HPDE6-E6E7 (cell line): ENCODE measurements at regions not wholly inside any gene's neighbourhood (a gene's known extent, or its start where the extent isn't known, plus 50 kb on each side); places are given as distances from the start of the nearest gene placed in this dataset.
"Not testable (repeated sequence)": the region's sequence is repeated elsewhere in the genome, so short reads cannot be mapped to it uniquely, and the experiment has no call there.

ENCODE experiments used
- DNase-seq: peaks from one replicate; pipeline ENCODE4 v3.0.0; 2011; ENCODE audit warnings: missing footprints; ENCODE audit errors: extremely low spot score

DNA sequence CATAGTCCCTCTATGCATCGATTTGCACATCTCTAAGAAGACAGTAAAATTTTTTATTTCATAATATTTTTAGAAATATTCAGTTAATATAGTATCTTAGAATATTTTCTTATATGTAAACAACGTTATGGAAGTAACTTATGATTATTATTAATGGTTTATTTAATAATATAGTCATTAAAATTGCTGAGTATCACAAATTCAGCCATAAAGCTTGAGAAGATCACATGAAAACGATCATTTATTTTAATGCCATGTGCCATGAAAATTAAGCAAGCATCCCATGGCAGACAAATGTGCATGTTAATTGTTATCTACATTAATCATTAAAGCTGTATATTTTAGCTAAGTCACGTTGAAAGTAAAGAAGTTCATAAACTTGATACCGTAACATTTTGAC, 907.1 kb downstream of the KCNT2 start:
- DNase-seq: no peak

DNA sequence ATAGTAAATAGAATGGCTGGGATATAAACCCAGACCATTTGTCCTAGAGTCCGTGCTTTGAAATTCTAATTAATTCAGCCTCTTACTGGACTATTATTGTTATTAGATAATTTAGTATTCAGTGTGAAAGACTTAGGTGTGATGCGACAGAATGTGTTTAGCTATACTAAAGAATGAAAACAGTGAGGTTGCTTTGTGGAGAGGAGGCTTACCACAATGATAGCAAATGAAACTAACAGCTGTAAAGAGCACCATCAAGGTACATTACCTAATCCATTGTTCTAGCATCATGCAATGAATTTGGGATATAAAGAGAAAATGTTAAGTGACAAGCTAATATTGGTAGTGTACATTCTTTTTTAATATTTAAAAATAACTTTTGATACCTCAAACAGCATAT, 911.1 kb downstream of the KCNT2 start:
- DNase-seq: no peak

DNA sequence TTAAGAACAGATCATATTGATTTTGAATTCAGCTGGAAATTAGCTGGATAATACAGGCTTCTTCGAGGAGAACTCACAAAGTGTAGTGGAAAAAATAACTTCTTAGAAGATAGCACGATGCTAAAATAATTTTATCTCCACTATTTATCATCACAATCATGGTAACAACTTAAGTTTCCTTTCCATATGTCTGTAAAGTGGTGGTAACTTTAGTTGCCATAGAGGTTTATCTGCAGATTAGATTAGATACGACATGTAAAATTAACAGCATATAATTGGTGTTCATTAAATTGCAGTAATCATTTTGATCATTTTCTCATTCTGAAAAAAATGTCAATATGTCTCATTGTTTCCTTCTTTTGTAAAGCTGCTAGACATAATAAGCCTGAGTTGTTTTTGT, 921.5 kb downstream of the KCNT2 start:
- DNase-seq: no peak

DNA sequence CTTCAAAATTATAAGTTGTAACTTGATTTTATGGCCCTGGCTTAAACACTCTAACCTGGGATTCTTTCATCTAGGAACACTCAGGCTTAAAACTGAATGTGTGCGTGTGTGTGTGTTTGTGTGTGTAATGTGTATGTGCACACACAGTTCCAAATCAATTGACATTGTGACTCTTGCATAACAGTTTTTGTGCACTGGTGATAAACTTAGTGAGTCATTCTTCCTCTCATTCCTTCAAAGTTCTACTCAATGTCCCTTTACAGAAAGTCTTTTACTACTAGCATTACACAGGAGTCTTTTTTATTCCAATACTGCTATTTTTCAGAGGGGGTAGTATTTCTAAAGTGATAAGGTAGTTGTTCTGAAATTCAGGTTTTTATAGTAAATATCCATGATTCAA, 943.6 kb downstream of the KCNT2 start:
- DNase-seq: no peak

DNA sequence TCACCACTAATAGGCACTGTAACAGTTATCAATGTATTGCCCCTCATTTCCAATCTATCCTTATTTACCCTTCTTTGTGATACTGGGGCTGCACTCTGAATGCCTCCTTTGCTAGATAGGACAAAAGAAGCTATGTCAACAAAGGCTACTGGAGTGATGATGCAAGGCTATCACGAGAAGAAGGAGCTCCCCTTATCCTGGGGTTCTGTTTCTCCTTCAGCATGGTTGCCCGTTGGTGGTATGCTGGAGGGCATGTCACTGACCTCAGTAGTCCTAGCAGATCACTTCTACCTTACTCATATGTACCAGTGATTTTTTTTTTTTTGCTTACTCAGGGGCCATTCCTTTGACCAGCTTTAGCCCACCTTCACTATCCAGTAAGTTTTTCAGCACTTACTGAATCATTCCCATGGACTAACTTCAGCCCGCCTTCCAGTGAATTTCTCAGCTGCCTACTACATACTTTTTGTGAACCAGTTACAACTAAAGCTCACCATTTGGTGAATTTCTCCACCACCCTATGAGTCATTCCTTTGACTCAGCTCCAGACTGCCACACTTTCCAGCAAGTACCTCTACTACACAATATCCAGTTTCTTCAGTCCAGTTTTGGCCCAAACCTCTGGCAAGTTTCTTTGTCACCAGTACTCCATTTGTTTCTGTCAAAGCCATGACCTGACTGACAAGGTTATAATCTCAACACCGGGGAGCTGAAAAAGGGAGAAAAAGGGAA, 944.5 kb downstream of the KCNT2 start:
- peak; percentile 45 for DNase-seq

DNA sequence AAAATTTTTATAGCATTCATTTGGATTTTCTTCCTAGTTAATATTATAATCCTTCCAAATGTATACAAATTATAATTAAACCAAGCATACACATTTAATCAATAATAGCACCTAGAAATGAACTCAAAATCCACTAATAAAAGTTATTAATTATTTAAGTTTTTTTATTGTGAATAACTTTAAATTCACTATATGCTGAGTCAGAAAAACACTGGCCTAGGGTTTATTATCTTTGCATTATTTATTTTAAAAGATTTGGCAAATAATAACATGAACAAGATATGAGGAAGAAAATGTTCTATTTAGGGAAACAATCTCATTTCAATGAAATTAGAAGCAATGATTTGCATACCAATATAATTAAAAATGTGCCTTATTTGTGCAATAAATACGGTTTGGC, 951.5 kb downstream of the KCNT2 start:
- no peak for DNase-seq

DNA sequence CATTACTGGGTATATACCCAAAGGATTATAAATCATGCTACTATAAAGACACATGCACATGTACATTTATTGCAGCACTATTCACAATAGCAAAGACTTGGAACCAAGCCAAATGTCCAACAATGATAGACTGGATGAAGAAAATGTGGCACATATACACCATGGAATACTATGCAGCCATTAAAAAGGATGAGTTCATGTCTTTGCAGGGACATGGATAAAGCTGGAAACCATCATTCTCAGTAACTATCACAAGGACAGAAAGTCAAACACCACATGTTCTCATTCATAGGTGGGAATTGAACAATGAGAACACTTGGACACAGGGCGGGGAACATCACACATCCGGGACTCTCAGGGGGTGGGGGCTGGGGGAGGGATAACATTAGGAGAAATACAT, 959.4 kb downstream of the KCNT2 start:
- DNase-seq: not testable (repeated sequence)

DNA sequence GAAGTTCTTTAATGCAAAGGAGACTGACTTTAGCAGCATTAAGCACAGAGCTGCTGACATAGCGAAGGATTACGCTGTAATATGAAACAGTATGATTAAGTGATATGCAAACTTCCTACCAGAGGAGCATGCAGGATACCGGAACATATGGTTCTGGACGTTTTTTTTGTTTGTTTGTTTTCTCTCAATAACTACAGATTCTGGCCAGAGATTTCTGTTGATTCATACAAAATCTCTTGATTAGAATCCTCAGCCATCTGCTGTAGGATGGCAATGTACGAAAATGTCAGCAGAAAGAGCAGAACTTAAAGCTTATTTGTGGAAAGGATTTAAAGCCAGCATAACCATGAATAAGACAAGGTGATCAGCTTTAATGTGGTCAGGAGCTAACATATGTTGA, 970.7 kb downstream of the KCNT2 start:
- no peak for DNase-seq

DNA sequence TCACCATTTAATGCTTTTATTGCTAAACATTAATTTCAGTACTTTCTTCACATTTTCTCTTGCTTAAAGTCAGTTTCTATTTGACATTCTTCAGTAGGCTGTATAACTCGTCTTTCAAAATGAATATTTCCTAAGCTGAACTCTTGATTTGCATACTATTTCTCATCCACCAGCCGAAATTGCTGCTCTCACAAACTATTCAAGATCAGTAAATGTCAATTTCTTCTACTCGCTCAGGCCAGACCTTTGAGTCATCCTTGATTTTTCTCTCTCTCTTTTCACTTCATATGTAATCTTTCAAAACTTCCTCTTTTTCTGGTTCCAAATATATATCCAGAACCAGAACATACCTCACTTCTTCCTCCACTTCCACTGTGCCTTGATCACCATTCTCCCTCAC, 990.0 kb downstream of the KCNT2 start:
- DNase-seq: no peak

DNA sequence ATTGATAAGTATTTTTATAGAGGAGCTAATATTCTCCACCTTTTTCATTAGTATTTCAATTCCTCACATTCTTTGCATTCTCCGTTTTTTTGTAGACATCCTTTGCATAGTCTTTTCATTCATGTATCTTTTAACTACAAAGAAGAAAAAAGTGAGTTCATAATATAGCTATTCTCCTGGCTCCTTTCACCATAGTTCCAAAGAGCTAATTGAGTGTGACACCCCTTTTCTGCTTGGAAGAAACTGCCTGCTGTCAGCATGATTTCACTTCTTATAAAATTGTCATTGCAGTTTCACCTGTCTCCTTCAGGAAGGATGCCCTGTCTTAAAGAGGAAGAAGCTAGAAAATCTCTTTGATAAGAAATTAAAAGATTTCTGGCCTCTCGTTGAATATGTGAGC, 991.1 kb downstream of the KCNT2 start:
- DNase-seq: no peak

DNA sequence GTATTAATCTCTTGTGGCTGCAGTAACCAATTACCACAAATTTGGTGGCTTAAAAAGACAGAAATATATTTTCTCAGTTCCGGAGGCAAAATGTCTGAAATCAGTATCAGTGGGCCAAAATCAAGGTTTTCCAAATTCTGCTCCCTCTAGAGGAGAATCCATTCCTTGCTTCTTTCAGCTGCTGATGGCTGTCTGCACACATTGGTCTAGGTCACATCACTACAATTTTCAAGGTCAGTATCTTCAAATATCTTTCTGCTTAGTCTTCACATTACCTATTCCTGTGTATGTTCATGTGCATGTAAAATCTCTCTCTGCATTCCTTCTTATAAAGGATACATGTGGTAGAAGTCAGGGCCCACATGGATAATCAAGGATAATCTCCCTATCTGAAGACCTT, 999.4 kb downstream of the KCNT2 start:
- no peak for DNase-seq

DNA sequence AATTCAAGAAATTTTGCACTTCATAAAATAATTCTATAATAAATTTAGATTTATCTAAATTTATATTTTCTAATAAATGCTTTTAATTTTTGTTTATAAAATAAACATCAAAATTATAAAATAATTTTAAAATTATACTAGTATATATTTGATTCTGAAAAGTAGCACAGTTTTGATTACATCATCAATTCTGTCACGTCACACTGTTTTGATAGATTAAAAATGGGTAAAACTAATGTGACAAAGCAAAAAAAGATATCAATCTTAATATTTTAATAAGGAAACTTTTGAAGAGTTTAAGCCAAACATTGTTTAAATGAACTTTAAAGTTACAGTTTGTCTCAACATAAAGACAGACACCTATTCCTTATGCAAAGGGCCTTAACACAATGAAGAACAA, 1001.8 kb downstream of the KCNT2 start:
- DNase-seq: no peak

DNA sequence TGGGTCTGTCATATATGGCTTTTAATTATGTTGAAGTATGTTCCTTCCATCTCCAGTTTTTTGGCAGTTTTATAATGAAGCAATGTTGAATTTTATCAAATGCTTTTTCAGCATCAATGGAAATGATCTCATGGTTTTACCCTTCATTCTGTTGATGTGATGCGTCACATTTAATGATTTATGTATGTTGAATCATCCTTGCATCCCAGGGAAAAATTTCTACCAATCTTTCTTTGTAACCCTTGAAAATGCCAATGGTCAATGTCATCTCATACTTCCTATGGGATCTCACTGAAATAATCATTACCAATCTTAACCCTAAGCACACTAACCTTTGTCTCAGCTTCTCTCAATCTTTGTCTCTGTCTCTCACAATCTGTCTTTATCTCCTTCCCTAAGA, 1004.0 kb downstream of the KCNT2 start:
- no peak for DNase-seq

DNA sequence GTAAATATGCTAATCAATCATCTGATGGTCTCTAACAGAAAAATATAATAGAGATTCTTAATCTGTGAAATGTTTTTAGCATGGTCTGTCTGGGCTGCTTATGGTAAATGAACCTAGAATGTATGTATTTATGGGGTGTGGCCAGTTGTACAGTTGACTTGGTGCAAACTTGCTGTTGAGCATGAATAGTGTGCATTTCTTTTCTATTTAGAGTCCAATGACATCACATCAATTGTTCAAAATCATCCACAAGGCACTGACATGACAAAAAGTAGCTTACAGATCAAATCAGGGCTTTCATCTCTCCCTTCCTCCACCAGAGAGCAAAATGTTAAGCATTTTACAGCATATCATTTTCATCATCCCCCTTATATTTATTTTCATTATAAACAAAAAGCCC, 1010.3 kb downstream of the KCNT2 start:
- no peak for DNase-seq

DNA sequence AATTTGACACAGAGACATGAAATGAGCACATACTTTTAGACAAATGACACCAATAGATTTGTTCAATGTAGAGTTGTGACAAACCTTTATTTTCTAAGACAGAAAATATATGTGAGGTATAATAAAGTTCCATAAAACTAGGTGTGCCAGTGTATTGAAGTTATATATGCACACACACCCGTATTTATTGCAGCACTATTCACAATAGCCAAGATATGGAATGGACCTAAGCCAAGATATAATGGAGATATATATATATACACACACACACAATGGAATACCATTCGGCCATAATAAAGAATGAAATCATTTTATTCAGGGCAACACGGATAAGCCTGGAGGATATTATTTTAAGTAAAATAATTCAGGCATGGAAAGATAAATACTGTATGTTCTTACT, 1013.5 kb downstream of the KCNT2 start:
- no peak for DNase-seq

DNA sequence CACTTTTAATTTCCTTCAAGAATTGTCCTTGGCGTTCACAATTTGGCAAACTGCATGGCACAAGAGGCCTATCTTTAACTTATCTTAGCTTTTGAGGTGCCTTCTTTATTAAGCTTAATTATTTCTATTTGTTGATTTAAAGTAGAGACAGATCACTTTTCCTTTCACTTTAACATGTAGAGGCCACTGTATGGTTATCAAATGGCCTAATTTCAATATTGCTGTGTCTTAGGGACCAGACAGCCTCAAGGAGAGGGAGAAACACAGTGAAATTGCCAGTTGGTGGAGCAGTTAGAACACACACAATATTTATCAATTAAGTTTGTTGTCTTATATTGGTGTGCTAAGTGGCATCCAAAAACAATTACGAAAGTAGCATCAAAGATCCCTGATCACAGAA, 1013.9 kb downstream of the KCNT2 start:
- no peak for DNase-seq

DNA sequence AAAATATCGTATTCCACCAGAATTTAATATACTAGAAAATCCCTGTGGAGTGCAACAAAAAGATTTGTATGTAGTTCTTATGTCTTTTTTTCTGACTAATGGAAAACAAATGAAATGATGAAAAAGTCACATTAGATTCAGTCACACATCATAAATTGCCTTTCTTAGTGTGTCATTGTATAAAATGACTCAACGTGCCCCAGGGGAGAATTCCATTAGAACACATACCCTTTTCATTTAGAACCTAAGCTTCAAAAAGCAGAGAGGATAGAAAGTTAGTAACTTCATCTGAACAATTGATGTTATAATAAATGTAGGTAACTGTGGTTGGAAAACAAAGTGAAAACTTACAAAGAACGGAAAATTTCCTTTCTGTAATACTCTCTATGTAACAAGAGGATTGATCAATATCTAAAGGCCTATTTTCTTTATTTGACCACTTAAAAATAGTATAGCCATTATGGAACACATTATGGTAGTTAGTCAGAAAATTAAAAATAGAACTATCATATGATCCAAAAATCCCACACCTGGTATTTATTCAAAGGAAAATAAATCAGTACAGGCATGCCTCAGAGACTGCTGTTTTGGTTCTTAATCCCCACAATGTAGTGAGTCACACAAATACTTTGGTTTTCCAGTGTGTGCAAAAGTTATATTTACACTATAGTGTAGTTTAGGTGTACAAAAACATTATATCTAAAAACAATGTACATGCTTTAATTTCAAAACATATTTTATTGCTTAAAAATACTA, 1016.1 kb downstream of the KCNT2 start:
- peak; percentile 7 for DNase-seq

DNA sequence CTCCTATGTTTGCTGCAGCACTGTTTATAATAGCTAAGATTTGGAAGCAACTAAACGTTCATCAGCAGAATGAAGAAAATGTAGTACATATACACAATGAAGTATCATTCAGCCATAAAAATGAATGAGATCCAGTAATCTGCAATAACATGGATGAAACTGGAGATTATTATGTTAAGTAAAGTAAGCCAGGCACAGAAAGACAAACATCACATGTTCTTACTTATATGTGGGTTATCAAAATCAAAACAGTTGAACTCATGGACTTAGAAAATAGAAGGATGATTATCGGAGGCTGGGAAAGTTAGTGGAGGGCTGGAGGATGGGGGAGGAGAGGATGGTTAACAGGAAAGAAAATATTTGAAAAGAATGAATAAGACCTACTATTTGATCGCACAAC, 1017.6 kb downstream of the KCNT2 start:
- DNase-seq: no peak

DNA sequence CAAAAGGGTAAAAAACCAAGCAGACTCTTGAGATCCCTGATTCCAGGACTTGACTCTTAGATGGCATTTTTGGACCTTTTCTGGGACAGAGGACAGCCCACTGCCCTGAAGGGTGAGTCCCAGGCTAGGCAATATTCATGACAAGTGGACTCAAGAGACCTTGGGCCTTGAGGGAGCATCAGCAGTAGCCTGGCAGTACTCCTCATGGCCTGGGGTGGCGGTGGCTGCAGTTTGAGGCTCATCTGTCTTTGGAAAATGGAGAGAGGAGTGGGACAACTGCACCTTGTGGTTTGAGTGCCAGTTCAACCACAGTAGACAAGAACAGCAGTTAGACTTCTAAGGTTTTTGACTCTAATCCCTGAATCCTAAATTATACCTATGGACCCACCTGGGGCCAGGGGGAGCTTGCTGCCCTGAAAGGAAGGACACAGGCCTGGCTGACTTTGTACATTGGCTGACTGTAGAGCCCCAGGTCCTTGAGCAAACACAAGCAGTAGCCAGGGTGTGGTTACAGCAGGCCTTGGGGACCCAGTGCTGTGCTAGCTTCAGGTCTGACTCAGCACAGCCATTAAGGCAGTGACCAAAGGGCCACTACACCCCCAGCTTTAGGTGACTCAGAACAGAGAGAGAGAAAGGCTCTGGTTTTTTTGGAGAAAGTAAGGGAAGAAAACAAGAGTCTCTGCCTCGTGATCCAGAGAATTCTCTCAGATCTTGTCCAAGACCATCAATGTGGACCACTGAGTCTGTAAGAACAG, 1023.2 kb downstream of the KCNT2 start:
- no peak for DNase-seq

DNA sequence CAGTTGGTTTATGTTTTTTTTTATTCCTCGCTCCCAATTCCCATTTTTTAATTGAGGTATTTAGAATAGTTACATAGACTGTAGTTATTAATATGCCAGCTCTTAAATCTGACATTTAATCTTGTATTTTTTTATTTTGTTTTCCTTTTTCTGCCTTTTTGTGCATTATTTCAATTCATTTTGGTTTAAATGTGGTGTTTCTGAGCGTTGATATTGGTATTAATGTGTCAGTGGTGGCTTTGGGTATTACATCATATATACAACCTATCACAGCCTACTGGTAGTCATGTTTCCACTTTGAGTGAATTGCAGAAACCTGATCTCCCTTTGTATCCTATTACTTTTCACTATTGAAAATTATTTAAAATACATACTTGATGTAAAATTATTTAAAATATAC, 1027.3 kb downstream of the KCNT2 start:
- no peak for DNase-seq

DNA sequence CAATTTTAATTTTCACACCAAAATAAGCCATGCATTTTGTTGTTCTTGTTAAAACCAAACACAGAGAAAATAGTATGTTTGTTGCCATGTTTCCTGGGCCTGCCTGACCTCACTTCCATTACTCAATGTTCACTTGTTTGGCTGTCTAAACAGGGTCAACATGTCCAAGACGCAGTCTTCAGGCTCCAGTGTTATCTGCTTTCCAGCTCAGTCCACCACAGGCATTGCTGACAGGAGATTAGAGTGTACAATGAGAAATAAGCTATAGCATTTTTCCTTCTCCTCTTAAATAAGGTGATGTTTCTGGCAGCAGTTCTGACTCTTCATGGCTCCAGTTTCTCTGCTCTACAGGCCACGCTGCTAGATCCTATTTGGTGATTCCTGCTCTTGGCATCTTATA, 1030.5 kb downstream of the KCNT2 start:
- no peak for DNase-seq

DNA sequence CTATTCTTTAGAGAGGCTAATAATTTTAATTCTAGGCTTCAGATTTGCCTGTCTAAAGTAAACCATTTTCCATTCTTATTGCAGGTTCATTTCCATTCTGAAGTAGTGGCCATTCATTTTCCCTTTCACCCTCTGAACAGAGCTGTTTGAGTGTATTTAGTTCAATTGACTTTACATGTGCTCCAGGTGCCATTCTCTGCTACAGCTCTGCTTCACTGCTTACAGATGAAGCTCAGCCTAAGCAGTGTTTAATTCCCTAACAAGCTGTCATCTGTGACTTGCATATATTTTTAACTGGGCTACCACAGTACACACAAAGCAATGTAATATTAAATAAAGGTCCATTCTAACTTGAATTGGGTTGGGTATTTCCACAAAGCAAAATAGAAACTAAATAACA, 1031.6 kb downstream of the KCNT2 start:
- no peak for DNase-seq

DNA sequence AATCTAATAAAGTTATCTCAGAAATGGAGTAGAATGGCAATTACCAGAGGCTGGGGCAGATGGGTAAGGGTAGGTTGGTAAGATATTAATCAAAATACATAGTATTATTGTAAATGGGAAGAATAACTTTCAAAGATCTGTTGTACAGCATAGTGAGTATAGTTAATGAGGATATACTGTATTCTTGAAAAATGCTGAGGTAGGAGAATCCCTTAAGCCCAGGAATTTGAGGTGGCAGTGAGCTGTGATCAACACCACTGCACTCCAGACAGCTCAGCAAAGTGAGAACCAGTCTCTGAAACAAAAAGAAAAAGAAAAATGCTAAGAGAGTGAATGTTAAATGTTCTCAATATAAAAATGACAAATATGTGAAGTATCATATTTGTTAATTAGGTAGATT, 1033.7 kb downstream of the KCNT2 start:
- no peak for DNase-seq
